ENCODE measurements at regions not wholly inside any gene's neighbourhood (a gene's known extent, or its start where the extent isn't known, plus 50 kb on each side); places are given as distances from the start of the nearest gene placed in this dataset.

DNA sequence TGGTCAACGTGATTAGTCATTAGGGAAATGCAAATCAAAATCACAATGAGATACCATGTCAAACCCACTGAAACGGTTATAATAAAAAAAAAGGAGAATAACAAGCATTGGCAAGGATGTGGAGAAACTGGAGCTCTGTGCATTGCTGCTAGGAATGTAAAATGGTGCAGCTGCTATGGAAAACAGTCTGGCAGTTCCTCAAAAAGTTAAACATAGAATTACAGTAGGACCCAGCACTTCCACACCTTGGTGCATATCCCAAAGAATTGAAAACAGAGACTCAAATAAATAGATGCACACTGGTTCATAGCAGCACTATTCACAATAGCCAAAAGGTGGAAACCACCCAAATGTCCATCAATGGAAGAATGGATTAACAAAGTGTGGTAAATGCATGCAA is 201.5 kb upstream of the TUT7 start:
- BruUV-seq (replicated peaks), result no TSS peak
- Histone ChIP-seq H3K27me3 (ENCODE audit: control insufficient read depth in 1 of 2, insufficient read depth in 2 of 2, low read length in 2 of 2) (peaks cover 0 to 14% of the 10 kb centered on the region in 2 experiments; a peak in 2 of 5 replicates), H3K4me2 (ENCODE audit: low read depth, low read length) (no peak overlapping the region), H3K27ac (ENCODE audit: extremely low read length, insufficient read depth, low read length) (no peak overlapping the region), H3K79me2 (ENCODE audit: insufficient read depth, low read length) (no peaks in the 10 kb centered on the region), H4K20me1 (ENCODE audit: insufficient read depth, low read length) (no peaks in the 10 kb centered on the region), H3K9me3 (ENCODE audit: low read length) (no peaks in the 10 kb centered on the region), H3K36me3 (replicated peaks in 1 of 2; ENCODE audit: control insufficient read depth in 1 of 2, insufficient read depth in 2 of 2, low read length in 2 of 2) (no peaks in the 10 kb centered on the region), H3K4me1 (ENCODE audit: insufficient read depth, low read length) (no peaks in the 10 kb centered on the region), H3K4me3 (replicated peaks in 1 of 3; ENCODE audit: insufficient read depth in 1 of 3, low read depth in 2 of 3, low read length in 3 of 3) (no peak overlapping the region), H3K9ac (ENCODE audit: insufficient read depth, low read depth, low read length) (no peak overlapping the region), H2AFZ (ENCODE audit: low read length) (no peak overlapping the region)
- intact Hi-C loops (cut with micrococcal nuclease; ENCODE audit: unreplicated experiment), result no loop called here
- WGBS (ENCODE audit: low lambda C conversion rate), result 3% methylated on average over 2 of the region's 2 CpGs
- FAIRE-seq, result no peak
- ChIA-PET POLR2A (no interaction called here), CTCF (ENCODE audit: low intra/inter-chr PET ratio, low total read pairs) (no interaction called here)
- in situ Hi-C loops (cut with HindIII; ENCODE audit: extremely low pct_ligation_motif_present, low pct_unique_long_range_greater_than_20kb), result no loop called here
- TF ChIP-seq SRSF9 (IDR thresholded peaks at IDR 0.05; ENCODE audit: borderline replicate concordance, insufficient read depth, low read depth, low read length, poor library complexity, severe bottlenecking) (no peak), ZFAT (CRISPR knock-in tag; conservative IDR thresholded peaks at IDR 0.05) (no peak), EP300 (IDR thresholded peaks at IDR 0.05; ENCODE audit: low read depth in 2 of 2, low read length in 2 of 2) (no peak), EP300 (CRISPR knock-in tag; IDR thresholded peaks at IDR 0.05; ENCODE audit: borderline replicate concordance) (no peak), ZSCAN9 (CRISPR knock-in tag; IDR thresholded peaks at IDR 0.05; ENCODE audit: borderline replicate concordance) (no peak), ZNF224 (CRISPR knock-in tag; IDR thresholded peaks at IDR 0.05) (no peak), XRCC5 (optimal IDR thresholded peaks at IDR 0.05; ENCODE audit: low read length) (no peak), CBX5 (CRISPR knock-in tag; IDR thresholded peaks at IDR 0.05; ENCODE audit: borderline replicate concordance) (no peak), HNF4G (IDR thresholded peaks at IDR 0.05; ENCODE audit: borderline replicate concordance, low read depth, low read length) (no peak), HNF4G (CRISPR knock-in tag; IDR thresholded peaks at IDR 0.05; ENCODE audit: borderline replicate concordance, low read depth) (no peak), MATR3 (CRISPR knock-in tag; IDR thresholded peaks at IDR 0.05) (no peak), MIER3 (CRISPR knock-in tag; IDR thresholded peaks at IDR 0.05; ENCODE audit: borderline replicate concordance) (no peak), TSC22D2 (CRISPR knock-in tag; IDR thresholded peaks at IDR 0.05; ENCODE audit: borderline replicate concordance) (no peak), SP140L (CRISPR knock-in tag; IDR thresholded peaks at IDR 0.05; ENCODE audit: borderline replicate concordance) (no peak), ZNF543 (CRISPR knock-in tag; IDR thresholded peaks at IDR 0.05) (no peak), YEATS2 (CRISPR knock-in tag; IDR thresholded peaks at IDR 0.05; ENCODE audit: borderline replicate concordance) (no peak), ZNF572 (CRISPR knock-in tag; IDR thresholded peaks at IDR 0.05) (no peak), MEF2D (CRISPR knock-in tag; IDR thresholded peaks at IDR 0.05) (no peak)
- TF ChIP-seq, protein P1, sequence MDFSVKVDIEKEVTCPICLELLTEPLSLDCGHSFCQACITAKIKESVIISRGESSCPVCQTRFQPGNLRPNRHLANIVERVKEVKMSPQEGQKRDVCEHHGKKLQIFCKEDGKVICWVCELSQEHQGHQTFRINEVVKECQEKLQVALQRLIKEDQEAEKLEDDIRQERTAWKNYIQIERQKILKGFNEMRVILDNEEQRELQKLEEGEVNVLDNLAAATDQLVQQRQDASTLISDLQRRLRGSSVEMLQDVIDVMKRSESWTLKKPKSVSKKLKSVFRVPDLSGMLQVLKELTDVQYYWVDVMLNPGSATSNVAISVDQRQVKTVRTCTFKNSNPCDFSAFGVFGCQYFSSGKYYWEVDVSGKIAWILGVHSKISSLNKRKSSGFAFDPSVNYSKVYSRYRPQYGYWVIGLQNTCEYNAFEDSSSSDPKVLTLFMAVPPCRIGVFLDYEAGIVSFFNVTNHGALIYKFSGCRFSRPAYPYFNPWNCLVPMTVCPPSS (IDR thresholded peaks at IDR 0.05), result no peak
- TF ChIP-seq, protein P2, sequence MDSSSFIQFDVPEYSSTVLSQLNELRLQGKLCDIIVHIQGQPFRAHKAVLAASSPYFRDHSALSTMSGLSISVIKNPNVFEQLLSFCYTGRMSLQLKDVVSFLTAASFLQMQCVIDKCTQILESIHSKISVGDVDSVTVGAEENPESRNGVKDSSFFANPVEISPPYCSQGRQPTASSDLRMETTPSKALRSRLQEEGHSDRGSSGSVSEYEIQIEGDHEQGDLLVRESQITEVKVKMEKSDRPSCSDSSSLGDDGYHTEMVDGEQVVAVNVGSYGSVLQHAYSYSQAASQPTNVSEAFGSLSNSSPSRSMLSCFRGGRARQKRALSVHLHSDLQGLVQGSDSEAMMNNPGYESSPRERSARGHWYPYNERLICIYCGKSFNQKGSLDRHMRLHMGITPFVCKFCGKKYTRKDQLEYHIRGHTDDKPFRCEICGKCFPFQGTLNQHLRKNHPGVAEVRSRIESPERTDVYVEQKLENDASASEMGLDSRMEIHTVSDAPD (CRISPR knock-in tag; IDR thresholded peaks at IDR 0.05), result no peak
- DNase-seq (ENCODE audit: low spot score), result no peak
- ATAC-seq, result no peak

Data from HepG2 (cell line).